Loucy (cell line): ENCODE measurements at regions not wholly inside any gene's neighbourhood (a gene's known extent, or its start where the extent isn't known, plus 50 kb on each side); places are given as distances from the start of the nearest gene placed in this dataset.
"Not testable (repeated sequence)": the region's sequence is repeated elsewhere in the genome, so short reads cannot be mapped to it uniquely, and the experiment has no call there.

ENCODE experiments used
- H2AFZ ChIP-seq: fragments of 200-600 bp; sonication (generic); 2 replicates; pipeline ENCODE4 v1.6.0; 2016; ENCODE audit warnings: antibody characterized with exemption, mild to moderate bottlenecking, low read length, moderate library complexity
- H3F3A ChIP-seq: fragments of 200-600 bp; 2 replicates; pipeline ENCODE4 v1.6.0; 2016; ENCODE audit warnings: antibody characterized with exemption, low read depth, mild to moderate bottlenecking
- H3K27me3 ChIP-seq: fragments of 200-600 bp; sonication (generic); 2 replicates; pipeline ENCODE4 v1.6.1; 2014; ENCODE audit warnings: low read length, mild to moderate bottlenecking; ENCODE audit not compliant: insufficient read depth, poor library complexity, severe bottlenecking
- H3K36me3 ChIP-seq: fragments of 200-600 bp; sonication (generic); 2 replicates; pipeline ENCODE4 v1.6.1; 2016; ENCODE audit warnings: low read length; ENCODE audit not compliant: insufficient read depth
- H3K4me1 ChIP-seq: fragments of 200-600 bp; sonication (generic); 2 replicates; pipeline ENCODE4 v1.5.1; 2014; ENCODE audit warnings: low read length, mild to moderate bottlenecking; ENCODE audit not compliant: insufficient read depth, poor library complexity, severe bottlenecking
- H3K4me2 ChIP-seq: fragments of 200-600 bp; sonication (generic); 2 replicates; pipeline ENCODE4 v1.6.0; 2014; ENCODE audit warnings: antibody characterized with exemption, low read length, low read depth, mild to moderate bottlenecking; ENCODE audit not compliant: poor library complexity, severe bottlenecking
- H3K4me3 ChIP-seq: fragments of 200-600 bp; sonication (generic); 2 replicates; pipeline ENCODE4 v1.5.1; 2014; ENCODE audit warnings: low read length, mild to moderate bottlenecking, mixed read lengths; ENCODE audit not compliant: poor library complexity, severe bottlenecking
- H3K79me2 ChIP-seq: fragments of 200-600 bp; sonication (generic); 2 replicates; pipeline ENCODE4 v1.6.1; 2014; ENCODE audit warnings: low read length; ENCODE audit not compliant: insufficient read depth
- H3K9ac ChIP-seq: fragments of 200-600 bp; sonication (generic); 2 replicates; pipeline ENCODE4 v1.6.0; 2014; ENCODE audit warnings: mild to moderate bottlenecking, low read depth, low read length, moderate library complexity; ENCODE audit not compliant: poor library complexity, severe bottlenecking
- H3K9me2 ChIP-seq: fragments of 200-600 bp; sonication (generic); replicated peaks from 2 replicates; pipeline ENCODE4 v1.6.1; 2016; ENCODE audit warnings: low read depth, low read length, mixed read lengths
- H3K9me3 ChIP-seq: fragments of 200-600 bp; sonication (generic); 2 replicates; pipeline ENCODE4 v1.6.1; 2014; ENCODE audit warnings: mild to moderate bottlenecking, antibody characterized with exemption, low read length, low read depth; ENCODE audit not compliant: insufficient read depth
- H4K20me1 ChIP-seq: fragments of 200-600 bp; sonication (generic); 2 replicates; pipeline ENCODE4 v1.6.0; 2014; ENCODE audit warnings: antibody characterized with exemption, low read length, mild to moderate bottlenecking; ENCODE audit not compliant: insufficient read depth, poor library complexity, severe bottlenecking
- CTCF ChIP-seq: fragments of 200-600 bp; sonication (generic); conservative IDR thresholded peaks from 2 replicates; pipeline ENCODE4 v1.5.1; 2014; ENCODE audit warnings: mild to moderate bottlenecking, antibody characterized with exemption, low read length
- EZH2phosphoT487 ChIP-seq: fragments of 200-600 bp; IDR thresholded peaks from 2 replicates; pipeline ENCODE4 v1.6.1; 2018; ENCODE audit warnings: antibody characterized with exemption, mild to moderate bottlenecking, moderate library complexity, borderline replicate concordance

DNA sequence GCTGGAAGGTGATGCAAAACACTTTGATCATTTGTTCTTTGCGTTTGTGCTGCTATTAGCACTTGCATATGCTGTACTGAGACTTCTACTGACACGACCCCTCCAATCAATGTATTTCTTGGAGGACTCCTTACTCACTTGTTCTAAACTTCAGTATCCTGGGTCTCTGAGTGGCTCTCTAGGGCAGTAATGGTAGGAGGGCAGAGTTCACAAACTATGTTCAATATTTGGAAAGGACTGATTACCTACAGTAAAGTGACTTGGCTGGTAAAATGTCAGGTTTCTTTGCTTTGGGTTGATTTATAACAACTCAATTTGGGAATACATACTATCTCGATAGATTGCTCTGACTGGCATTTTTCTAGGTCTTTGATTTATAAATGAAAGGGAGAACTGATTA, 93.7 kb downstream of the TRIM43 start:
- TF ChIP-seq CTCF (no peak), EZH2phosphoT487 (no peak)
- Histone ChIP-seq H3K9me3 (no peaks in the 10 kb centered on the region), H4K20me1 (no peaks in the 10 kb centered on the region), H3F3A (no peaks in the 10 kb centered on the region), H3K4me2 (no peak overlapping the region), H3K9me2 (no peaks in the 10 kb centered on the region), H2AFZ (no peak overlapping the region), H3K79me2 (no peaks in the 10 kb centered on the region), H3K4me3 (no peak overlapping the region), H3K27me3 (no peaks in the 10 kb centered on the region), H3K9ac (no peak overlapping the region), H3K4me1 (peaks cover 10% of the 10 kb centered on the region), H3K36me3 (no peaks in the 10 kb centered on the region)

GRCh38 chr2:95686056-95686825, 94.4 kb downstream of the TRIM43 start:
- H3K79me2 ChIP-seq, H3K27me3 ChIP-seq, H3K36me3 ChIP-seq, H3K9me2 ChIP-seq, H3F3A ChIP-seq, H3K4me2 ChIP-seq, H4K20me1 ChIP-seq, H2AFZ ChIP-seq, H3K9me3 ChIP-seq, H3K9ac ChIP-seq, H3K4me3 ChIP-seq: not testable (repeated sequence)
- peaks cover 10% of the 10 kb centered on the region for H3K4me1 ChIP-seq

DNA sequence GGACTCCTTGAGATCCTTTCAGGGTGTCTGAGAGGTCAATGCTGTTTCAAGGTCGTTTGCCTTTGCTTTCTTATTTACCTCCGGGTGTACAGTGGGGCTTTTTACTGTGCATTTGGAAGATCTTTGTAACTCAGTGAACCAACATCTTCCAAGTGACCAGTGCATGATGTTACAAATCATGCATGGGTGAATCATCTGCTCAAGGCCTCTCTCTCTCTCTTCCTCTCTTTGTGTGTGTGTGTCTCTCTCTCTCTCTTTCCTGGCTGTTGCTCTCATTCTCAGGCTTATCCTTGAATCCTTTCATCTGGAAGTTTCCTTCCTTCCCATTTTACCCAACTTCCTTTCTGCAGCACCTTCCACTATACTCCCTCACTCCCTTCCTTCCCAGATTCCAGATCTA, 96.1 kb downstream of the TRIM43 start:
- H3K9me3 ChIP-seq, H2AFZ ChIP-seq, H3K4me2 ChIP-seq, H3K9me2 ChIP-seq, H3F3A ChIP-seq, H3K4me1 ChIP-seq, H3K4me3 ChIP-seq, H3K79me2 ChIP-seq, H3K27me3 ChIP-seq, H3K9ac ChIP-seq, H3K36me3 ChIP-seq, H4K20me1 ChIP-seq: not testable (repeated sequence)

- H3K4me1 ChIP-seq, H3K4me3 ChIP-seq, H3K79me2 ChIP-seq, H3K9ac ChIP-seq, H3K4me2 ChIP-seq, H3K27me3 ChIP-seq, H3K36me3 ChIP-seq, H3K9me2 ChIP-seq, H2AFZ ChIP-seq, H3F3A ChIP-seq, H4K20me1 ChIP-seq, H3K9me3 ChIP-seq: not testable (repeated sequence)
Observed at GRCh38 chr2:95691210-95691609, 99.4 kb downstream of the TRIM43 start.

- not testable (repeated sequence) for H3K36me3 ChIP-seq, H3K4me3 ChIP-seq, H3K79me2 ChIP-seq, H3K27me3 ChIP-seq, H2AFZ ChIP-seq, H4K20me1 ChIP-seq, H3K9ac ChIP-seq, H3K4me1 ChIP-seq, H3K4me2 ChIP-seq, H3K9me3 ChIP-seq, H3F3A ChIP-seq, H3K9me2 ChIP-seq
Observed at GRCh38 chr2:95693071-95693846, 101.5 kb downstream of the TRIM43 start.
